GM21576 (cell line): ENCODE measurements at regions not wholly inside any gene's neighbourhood (a gene's known extent, or its start where the extent isn't known, plus 50 kb on each side); places are given as distances from the start of the nearest gene placed in this dataset.

Experiments
- ATAC-seq: cut with Tn5 transposase; IDR thresholded peaks from one replicate; pipeline ENCODE4 v1.9.1; 2021; ENCODE audit warnings: mild to moderate bottlenecking, moderate library complexity; ENCODE audit not compliant: unreplicated experiment

DNA sequence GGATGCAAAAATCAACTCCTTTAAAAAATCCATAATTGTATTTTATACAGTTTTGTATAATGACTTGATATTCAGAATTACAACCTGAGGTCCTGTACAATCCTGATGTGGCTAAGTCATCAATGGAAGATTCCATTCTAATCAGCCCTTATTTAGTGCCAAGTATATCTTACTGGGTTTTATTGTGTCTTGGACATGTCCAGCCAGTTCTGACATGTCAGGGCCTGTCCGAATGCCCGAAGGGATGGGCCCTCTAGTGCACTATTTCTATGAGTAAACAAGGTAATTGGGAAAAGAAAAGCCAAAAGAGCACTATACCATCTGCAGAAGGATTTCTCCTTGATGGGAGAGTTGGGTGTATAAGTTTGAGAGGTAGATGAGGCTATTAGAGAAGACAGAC is 412.9 kb downstream of the METTL15 start:
- ATAC-seq, result no peak

DNA sequence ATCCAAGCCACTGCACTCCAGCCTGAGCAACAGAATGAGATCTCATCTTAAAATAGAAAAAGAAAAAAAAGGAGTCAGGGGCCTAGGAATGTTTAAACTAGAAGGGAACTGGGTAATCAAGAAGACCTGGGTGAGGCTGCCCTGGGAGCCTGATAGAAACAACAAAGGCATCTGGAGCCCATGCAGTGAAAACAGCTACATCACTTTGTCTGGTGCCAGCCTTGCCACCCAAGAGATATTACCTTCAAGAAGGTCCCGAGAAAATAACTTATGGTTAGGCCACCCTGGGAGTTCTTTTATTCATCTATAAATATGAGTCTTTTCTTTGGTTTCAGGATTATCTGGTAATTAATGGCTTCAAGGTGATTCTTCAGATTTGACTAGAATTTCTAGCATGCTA is 412.1 kb downstream of the METTL15 start:
- ATAC-seq, result no peak

DNA sequence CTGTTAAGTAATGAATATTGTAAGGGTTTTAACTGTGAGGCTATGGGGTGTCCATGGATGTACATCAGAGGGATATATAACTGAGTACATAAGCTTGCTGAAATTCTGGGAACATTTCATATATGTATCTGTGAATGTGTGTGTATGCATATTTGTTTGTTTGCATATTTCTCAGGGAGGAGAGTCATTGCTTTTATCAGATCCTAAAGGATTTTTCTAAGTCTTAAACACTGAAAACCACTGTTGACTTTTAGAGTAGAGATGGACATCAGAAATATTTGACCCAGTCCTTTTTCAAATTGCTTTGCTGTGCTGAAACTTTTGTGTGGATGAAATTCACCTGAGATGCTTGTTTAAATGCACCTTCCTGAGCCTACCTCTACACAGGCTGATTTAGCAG is 410.6 kb downstream of the METTL15 start:
- ATAC-seq, result no peak

DNA sequence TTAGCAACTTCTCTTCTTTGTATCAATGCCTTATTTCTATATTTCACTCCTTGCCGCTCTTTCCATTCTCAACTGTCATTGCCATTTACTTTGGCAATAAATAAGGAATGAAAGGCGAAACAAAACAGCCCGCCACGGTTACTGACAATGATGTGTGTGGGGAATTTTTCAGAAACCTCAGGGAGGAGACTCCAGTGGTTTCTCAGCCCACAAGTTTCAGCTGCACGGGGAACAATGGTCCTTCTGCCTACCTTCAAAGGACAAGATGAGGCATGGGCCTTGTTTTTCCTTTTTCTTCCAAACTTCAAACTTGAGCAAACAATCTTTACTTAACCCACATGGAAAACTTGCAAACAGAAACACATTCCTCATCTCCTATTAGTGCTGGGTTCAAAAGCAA is 409.4 kb downstream of the METTL15 start:
- no peak for ATAC-seq

DNA sequence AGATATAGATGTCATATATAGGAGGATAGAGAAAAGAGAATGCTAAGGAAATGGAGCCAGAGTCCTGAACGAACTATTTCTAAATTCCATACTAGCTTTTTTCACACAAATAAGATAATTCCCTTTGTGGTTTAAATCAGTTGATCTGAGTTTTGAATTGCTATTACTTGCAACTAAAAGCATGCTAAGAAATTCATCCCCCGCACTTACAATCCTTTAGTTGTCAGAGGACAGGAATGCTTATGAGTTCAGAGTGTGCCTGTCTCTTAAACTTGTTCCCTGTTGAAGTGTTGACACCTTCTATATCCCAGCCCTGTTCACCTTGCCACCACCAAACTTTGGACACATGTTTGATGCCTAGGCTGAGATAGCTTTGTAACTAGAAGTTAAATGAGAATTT is 406.2 kb downstream of the METTL15 start:
- ATAC-seq, result no peak

DNA sequence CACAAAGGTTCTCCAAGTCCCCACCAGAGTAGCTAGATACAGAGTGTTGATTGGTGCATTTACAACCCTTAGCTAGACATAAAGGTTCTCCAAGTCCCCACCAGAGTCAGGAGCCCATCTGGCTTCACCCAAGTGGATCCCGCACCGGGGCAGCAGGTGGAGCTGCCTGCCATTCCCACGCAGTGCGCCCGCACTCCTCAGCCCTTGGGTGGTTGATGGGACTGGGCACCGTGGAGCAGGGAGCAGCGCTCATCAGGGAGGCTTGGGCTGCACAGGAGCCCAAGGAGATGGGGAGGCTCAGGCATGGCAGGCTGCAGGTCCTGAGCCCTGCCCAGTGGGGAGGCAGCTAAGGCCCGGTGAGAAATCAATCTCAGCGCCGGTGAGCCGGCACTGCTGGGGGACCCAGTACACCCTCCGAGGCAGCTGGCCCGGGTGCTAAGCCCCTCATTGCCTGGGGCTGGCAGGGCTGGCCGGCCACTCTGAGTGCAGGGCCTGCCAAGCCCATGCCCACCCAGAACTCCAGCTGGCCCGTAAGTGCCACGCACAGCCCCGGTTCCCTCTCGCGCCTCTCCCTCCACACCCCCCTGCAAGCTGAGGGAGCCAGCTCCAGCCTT is 404.1 kb downstream of the METTL15 start:
- ATAC-seq, result no peak

DNA sequence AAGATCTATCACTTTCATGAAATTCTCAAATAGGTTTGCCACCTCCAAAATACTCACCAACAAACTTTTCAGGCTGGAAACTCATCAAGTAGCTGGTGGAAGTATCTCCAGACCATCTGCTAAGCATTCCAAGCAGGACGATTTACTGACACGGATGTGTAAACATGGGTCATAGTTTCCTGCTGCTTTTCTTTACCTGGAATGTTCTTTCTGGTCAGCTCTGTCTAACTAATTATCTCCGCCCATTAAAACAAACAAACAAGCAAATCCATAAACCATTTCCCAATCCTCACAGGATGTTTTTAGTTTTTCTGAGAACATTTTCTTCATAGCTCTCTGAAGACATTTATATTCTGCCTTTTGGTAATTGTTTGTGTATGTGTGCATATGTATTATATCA is 397.0 kb downstream of the METTL15 start:
- ATAC-seq, result no peak

DNA sequence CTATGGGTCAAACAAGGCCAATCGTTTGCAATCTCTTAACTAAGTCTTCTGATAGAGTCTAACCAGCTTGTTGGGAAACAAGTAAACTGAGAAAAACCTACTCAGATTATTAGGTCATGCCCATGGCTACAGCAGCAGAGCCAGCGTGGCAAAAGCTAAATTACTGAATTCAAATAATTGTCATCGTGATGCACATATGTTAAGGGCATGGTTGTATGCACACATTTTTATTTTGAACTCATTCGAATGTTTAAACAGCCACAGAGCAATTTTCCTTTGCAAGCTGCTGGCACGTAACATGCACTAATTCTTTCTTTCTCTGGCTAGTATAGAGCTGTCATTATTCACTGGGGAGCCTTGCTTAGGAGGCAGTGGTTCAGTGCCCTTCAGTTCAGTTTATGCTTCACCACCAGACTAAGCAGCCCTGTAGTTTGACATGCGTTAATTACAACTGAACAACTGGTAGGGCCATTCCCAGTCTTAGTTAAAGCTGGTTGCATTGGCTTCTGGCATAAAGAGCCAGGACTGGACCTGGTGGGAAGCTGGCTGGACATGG is 396.4 kb downstream of the METTL15 start:
- no peak for ATAC-seq

DNA sequence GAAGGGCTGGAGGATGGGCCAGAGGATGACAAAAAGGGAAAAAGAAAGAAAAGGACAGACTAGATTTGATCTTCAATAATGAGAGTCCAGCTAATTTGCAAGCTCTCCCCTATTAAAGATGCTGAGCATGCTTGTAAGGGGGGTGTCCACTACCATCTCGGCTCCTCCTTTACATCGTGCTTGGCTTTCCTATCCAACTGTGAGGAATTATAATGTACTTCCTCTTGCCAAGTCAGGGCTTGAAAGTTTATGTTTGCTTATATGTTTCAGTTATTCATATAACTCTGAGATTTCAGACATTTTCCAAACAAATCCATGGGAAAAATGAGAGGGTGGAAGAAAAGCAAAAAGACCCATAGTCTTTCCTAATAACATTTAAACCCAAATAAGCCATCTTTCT is 387.1 kb downstream of the METTL15 start:
- no peak for ATAC-seq

DNA sequence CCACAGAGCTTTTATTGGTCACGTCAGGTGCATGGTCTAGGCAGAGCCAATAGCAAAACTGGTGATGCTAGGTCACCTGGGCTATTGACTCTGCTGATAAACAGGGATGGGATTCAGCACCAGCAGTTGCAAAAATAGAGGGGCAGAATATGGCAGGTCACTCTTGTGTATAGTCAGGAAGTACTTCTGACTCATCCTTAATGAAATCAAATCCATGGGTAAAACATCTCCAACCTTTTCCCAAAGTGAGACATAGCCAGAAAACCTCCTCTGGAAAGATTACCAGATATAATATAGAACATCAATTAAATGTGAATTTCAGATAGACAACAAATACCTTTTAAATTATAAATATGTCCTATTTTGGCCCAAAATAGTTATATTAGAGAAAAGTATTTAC is 383.2 kb downstream of the METTL15 start:
- ATAC-seq, result no peak

DNA sequence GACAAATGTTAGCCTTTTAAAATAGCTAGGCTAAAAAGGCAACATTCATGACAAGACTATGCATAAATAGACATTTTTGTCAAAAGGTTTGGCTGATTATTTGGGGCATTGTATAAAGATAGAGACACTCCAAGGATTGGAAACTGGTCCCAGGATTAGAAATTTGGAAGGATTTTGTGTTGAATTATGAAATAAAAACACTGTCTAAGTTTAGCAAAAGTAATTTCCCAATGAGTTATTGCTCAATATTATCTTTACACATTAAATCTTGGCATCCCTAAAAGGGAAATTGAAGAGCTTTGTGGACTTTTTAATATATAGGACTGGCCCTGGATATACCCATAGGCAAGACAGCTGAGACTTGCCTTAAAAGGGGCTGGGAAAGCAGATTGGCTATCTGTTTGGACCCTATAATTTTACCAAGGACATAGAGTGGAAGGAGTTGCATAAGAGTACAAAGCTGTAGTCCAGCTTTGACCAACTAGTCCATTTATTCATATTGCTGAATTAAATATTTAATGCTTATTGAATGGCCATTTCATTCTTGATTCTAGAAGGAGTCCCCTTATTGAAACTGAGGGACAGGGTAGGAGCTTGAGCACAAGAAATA is 382.7 kb downstream of the METTL15 start:
- ATAC-seq, result no peak

DNA sequence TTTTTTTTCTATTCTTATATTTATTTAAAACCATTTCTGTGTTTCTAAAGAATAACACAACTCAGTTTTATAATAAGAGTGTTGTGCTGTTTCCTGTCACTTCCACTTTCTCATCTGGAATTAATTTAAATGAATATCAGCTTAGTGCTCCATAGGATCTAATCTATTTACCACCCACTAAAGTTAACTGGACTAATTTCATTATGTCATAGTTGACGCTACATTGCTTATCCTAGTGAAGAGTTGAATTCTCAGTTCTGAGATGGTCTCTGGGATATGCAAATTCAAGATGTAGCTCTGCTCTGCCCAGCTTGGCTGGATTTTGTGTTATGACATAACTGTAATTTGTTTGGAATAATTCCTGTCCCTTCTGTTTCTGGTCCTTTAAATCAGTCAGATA is 380.1 kb downstream of the METTL15 start:
- no peak for ATAC-seq

DNA sequence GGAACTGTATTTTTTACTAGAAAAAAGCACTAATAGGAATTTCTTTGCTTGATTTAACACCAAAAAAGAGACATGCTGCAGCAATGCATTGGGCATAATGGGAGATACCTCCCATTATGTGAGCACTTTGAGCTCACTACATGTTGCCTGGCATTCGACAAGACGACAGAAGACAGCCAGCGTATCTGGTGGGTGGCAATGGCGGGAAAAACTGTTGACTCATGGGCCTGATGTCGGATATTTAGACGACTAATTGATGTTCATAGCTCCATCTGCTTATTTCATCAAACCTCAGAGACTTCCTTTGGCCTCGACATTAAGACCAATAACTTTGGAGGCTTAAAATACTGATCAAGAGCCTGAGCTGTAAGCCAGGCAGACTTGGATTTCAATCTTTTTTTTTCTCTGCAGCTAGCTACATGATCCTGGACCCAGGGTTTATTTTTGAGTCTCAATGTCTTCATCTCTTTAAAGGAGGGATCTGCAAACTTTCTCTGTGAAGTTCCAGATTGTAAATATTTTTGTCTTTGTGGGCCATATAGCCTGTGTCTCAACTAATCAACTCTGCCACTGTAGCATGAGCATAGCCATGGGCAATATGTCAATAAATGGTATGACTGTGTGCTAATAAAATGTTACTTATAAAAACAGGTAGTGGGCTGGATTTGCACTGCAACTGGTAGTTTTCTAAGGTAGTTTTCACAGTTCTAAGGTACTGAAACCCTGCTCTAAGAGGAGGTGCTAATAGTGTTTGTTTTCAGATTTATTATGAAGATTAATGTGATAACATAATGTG is 375.1 kb downstream of the METTL15 start:
- no peak for ATAC-seq

DNA sequence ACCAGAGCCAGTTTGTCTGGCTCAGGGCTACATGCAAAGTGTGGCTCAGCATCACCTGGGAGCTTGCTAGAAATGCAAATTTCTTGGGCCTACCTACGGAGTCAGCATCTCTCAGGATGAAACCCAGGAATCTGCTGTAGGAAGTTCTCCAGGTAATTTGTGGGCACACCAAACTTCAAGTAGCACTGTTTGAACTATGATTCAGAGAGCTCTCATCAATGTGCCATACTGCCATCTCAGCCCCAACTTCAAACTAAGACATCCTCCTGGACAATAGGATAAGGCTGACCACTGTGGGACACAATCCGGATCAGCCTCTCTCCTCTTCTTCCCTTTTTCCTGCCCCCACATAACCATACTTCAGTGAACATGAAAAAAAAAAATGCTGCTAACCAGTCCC is 374.5 kb downstream of the METTL15 start:
- ATAC-seq, result no peak

DNA sequence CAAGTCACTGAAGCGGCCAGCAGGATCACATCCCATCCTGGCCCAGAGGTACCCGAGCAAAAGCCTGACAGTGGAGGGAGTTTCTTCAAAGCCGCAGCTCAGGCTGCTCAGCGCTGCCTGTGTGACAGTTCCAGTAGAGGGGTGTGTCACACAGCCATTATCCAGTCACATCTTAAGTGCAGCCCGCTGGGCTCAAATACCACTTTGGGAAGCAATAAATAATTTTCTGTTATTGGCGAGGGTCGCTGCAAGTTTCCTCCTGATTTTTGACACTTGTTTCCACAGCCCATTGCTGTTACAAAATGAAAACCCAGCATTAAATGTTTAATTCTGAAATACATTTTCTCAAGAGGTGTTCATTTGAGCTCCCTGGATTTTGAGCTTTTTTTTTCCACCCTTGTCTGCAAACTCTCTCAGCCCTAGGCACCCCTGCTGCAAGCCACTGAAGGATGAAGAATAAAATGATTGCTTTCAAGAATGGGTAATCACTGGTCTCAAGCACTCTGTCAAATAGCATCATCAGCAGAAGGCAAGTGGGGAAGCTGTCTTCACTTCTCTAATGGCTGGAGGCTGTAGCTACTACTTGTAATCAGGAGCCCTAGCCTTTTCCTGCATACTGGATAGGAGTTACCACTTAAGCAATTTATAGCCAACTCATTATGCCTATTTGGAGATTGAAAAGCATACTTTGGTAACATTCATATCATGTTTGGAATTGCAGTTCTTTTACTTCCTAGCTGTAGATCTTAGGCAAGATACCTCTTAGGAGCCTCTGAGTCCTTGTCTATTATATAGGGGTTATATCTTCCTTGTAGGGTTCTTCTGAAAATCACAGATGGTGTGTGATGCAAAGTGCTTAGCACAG is 373.7 kb downstream of the METTL15 start:
- ATAC-seq, result no peak

DNA sequence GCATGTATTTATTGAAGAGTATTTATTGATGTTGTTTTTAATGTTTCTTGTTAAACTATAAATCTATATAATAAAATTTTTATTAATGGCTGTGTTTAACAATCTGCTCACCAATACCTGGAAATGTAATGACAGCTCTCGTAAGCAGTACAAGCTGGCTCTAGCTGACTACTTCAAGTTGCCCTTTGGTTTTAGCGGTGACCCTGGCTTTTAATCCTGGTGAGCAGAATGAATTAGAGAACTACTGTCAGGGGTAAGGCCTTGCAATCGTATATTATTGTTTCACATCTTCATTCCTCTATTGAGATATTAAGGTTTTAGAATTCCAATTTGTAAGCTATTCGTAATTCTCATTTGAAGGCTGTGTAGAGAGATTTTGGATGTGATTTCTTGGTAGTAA is 372.2 kb downstream of the METTL15 start:
- no peak for ATAC-seq

DNA sequence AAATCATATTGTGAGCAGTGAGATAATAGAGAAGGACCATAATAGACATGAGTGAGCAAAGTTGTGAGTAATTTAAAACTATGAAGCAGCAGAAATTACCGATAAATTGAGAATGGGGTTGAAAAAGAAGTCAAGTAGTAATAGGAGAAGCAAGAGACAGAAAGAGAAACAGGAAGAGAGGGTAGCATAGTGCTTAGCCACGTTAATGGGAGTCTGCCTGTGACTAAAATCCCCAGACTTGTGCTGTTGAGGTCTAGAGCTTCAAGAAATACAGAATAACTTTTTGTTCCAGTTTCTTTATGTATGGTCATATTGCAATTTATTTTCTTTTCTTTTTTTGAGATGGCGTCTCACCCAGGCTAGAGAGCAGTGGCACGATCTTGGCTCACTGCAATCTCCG is 368.7 kb downstream of the METTL15 start:
- no peak for ATAC-seq

DNA sequence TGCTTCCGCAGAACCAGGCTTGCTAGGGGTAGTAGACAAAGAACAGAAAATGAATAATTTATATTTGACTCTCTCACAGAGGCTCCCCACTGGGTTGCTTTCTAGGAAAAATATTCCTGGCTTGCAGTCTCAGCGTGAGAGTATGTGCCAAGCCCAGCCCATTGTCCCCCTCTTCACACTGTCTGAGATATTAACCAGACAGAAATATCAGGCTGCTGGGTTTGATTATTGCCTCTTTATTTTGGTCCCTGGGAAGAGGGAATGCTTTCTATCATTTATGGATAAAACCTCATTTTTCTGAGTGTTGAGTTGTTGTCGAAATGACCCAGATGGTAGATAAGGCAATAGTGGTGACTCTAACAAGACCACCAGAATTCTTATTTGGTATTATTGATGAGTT is 367.9 kb downstream of the METTL15 start:
- ATAC-seq, result no peak

DNA sequence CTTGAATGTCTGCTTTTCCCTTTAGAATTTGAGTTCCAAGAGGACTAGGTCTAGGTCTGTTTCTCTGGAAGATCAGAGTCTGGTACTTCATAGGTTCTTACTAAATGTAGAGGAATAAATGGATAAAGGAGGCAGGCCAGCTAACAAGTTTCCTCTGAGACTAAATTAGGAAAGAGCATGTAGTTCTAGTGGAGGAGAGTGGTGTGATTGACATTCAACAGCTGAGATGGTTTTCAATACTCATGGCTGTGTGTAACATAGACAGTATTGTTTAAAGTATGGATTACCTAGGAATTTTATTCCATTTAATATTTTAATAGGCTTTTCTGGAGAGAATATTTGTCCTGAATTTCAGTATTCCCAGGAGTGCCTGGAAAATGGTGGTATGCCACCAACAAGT is 364.7 kb downstream of the METTL15 start:
- ATAC-seq, result no peak

DNA sequence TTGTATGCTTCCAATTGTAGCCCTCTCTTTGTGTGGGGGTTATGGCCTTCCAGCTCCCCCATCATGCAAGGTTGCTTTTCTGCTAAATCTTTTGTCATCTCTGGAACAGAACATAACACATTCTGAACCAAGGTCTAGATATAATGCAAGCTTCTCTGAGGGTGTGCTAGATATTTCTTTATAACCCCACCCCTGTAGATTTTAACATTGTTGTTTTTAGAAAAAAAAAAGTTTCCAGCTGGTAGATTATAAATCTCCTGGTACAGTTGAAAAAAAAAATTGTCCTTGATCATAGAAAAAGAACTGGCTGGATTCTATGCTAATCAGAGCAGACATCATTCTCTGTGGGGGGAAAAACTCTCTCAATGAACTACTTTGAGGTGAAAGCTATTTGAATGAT is 363.3 kb downstream of the METTL15 start:
- no peak for ATAC-seq

DNA sequence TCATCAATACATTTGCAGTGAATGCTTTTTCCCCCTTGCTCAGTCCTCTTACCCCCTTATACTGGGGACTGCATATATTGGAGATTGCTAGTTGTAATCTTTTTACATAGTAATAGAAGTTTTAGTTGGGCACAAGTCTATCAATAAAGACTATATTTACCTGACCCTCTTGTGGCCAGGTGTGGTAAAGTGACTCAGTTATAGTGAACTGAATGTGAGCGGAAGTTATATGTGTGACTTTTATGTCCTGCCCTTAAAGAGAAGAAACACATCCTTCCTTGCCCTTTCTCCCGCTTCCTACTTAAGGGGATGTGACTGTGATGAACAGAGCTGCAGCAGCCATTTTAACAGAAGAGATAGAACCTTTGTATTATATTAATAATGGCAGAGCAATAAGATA is 362.0 kb downstream of the METTL15 start:
- ATAC-seq, result no peak
